B cell (primary cell): ENCODE measurements at regions not wholly inside any gene's neighbourhood (a gene's known extent, or its start where the extent isn't known, plus 50 kb on each side); places are given as distances from the start of the nearest gene placed in this dataset.

Source experiments
- ATAC-seq: fragments of 200-7000 bp; cut with Tn5 transposase; one replicate; pipeline ENCODE4 v1.10.0; 2021; ENCODE audit warnings: low read depth, mild to moderate bottlenecking, moderate number of reproducible peaks, moderate library complexity
- CTCF ChIA-PET: fragments of 350-600 bp; sonication (Branson Sonifier 250); formaldehyde crosslinking; loops from one replicate; lab custom pipeline; 2021; ENCODE audit warnings: antibody characterized with exemption, inconsistent platforms; lab: Charles Lee
- POLR2A ChIA-PET: fragments of 350-600 bp; sonication (Branson Sonifier 250); formaldehyde crosslinking; loops from one replicate; lab custom pipeline; 2021; ENCODE audit warnings: antibody characterized with exemption; lab: Charles Lee
- DNase-seq: peaks from one replicate; pipeline ENCODE4 v3.0.0; 2013
- H2AFZ ChIP-seq: 2 replicates; pipeline ENCODE4 v1.6.1; 2012; ENCODE audit warnings: mild to moderate bottlenecking, low read depth, low read length; ENCODE audit not compliant: insufficient read depth, poor library complexity, severe bottlenecking
- H3K27ac ChIP-seq, 2 donors: 1 replicate in 1 of 2; 2 replicates in 1 of 2; pipeline ENCODE4 v1.5.1; 2012 to 2013; ENCODE audit warnings: low read length in 2 of 2, mild to moderate bottlenecking in 2 of 2, moderate library complexity in 1 of 2
- H3K27me3 ChIP-seq, 4 experiments: fragments of 200-600 bp in 1 of 4; sonication (generic) in 1 of 4; replicated peaks in 1 of 4; 1 replicate in 2 of 4; 2 replicates in 2 of 4; pipeline versions ENCODE4 v1.6.1 to v1.7.0; 2013 to 2016; ENCODE audit warnings: low read length in 3 of 4, mild to moderate bottlenecking in 2 of 4, mixed read lengths in 1 of 4, moderate library complexity in 1 of 4; ENCODE audit not compliant: insufficient read depth in 4 of 4, control insufficient read depth in 3 of 4; ENCODE audit errors: control extremely low read depth in 1 of 4
- H3K36me3 ChIP-seq, 2 experiments: replicated peaks in 1 of 2; 1 replicate in 1 of 2; 2 replicates in 1 of 2; pipeline versions ENCODE4 v1.6.1 to v1.7.1; 2013; ENCODE audit warnings: low read length in 1 of 2; ENCODE audit not compliant: insufficient read depth in 2 of 2, control insufficient read depth in 1 of 2; ENCODE audit errors: control extremely low read depth in 1 of 2, extremely low read depth in 1 of 2
- H3K4me1 ChIP-seq, 2 donors: fragments of 200-600 bp in 1 of 2; sonication (generic) in 1 of 2; 1 replicate in 1 of 2; 2 replicates in 1 of 2; pipeline versions ENCODE4 v1.5.1 to v1.6.1; 2013 to 2017; ENCODE audit warnings: low read length in 2 of 2; ENCODE audit not compliant: control insufficient read depth in 2 of 2, insufficient read depth in 2 of 2
- H3K4me2 ChIP-seq: replicated peaks from 2 replicates; pipeline ENCODE3; 2012; ENCODE audit warnings: mild to moderate bottlenecking, low read depth, low read length; ENCODE audit not compliant: poor library complexity, severe bottlenecking
- H3K4me3 ChIP-seq, 5 experiments: fragments of 200-600 bp in 1 of 5; sonication (generic) in 1 of 5; 1 replicate in 3 of 5; 2 replicates in 2 of 5; pipeline versions ENCODE4 v1.5.1 to v1.7.0; 2011 to 2016; ENCODE audit warnings: low read length in 4 of 5, mild to moderate bottlenecking in 4 of 5, low read depth in 2 of 5, control low read depth in 1 of 5, moderate library complexity in 1 of 5; ENCODE audit not compliant: insufficient read depth in 1 of 5; ENCODE audit errors: control extremely low read depth in 1 of 5, extremely low read depth in 1 of 5
- H3K79me2 ChIP-seq: fragments of 200-600 bp; sonication (generic); one replicate; pipeline ENCODE4 v1.6.0; 2016; ENCODE audit warnings: low read length; ENCODE audit not compliant: control insufficient read depth, insufficient read depth
- H3K9ac ChIP-seq: fragments of 200-600 bp; sonication (generic); 2 replicates; pipeline ENCODE4 v1.6.1; 2017; ENCODE audit warnings: mild to moderate bottlenecking, low read length, moderate library complexity
- H3K9me3 ChIP-seq, 3 donors: one replicate each; pipeline versions ENCODE4 v1.6.1 to v1.7.1; 2013; ENCODE audit warnings: low read length in 2 of 3; ENCODE audit not compliant: control insufficient read depth in 2 of 3, insufficient read depth in 1 of 3; ENCODE audit errors: control extremely low read depth in 1 of 3
- H4K20me1 ChIP-seq: 2 replicates; pipeline ENCODE4 v1.6.0; 2012; ENCODE audit warnings: mild to moderate bottlenecking, low read length; ENCODE audit not compliant: insufficient read depth, control insufficient read depth, poor library complexity, severe bottlenecking
- H3K27ac Mint-ChIP-seq: one replicate; pipeline ENCODE4 v1.8.0; 2021; ENCODE audit warnings: mixed read lengths
- H3K27me3 Mint-ChIP-seq: one replicate; pipeline ENCODE4 v1.8.0; 2021; ENCODE audit warnings: mixed read lengths
- H3K4me1 Mint-ChIP-seq: one replicate; pipeline ENCODE4 v1.8.0; 2021; ENCODE audit warnings: mixed read lengths
- H3K4me3 Mint-ChIP-seq: one replicate; pipeline ENCODE4 v1.8.0; 2021; ENCODE audit warnings: mixed read lengths
- H3K9me3 Mint-ChIP-seq: one replicate; pipeline ENCODE4 v1.8.0; 2022; ENCODE audit warnings: mixed read lengths; ENCODE audit not compliant: insufficient read depth
- CTCF ChIP-seq: fragments of 200-600 bp; IDR thresholded peaks from one replicate; pipeline ENCODE4 v1.8.0; 2022; ENCODE audit warnings: antibody characterized with exemption, mild to moderate bottlenecking
- EZH2 ChIP-seq: IDR thresholded peaks from 2 replicates; pipeline ENCODE4 v1.6.1; 2012; ENCODE audit warnings: borderline replicate concordance, low read depth, mild to moderate bottlenecking, moderate library complexity, low read length; ENCODE audit not compliant: insufficient read depth, poor library complexity, severe bottlenecking
- whole genome bisulfite sequencing: methylation state at CpG from one replicate; pipeline ENCODE4 v1.1.5; 2013; ENCODE audit warnings: missing lambda C conversion rate; ENCODE audit not compliant: insufficient coverage; 5-methylcytosine and 5-hydroxymethylcytosine counted together
- intact Hi-C: fragments of 100-400 bp; cut with micrococcal nuclease; formaldehyde crosslinking; loops from one replicate; pipeline ENCODE4 v1.10.0; 2022

- 20% methylated on average over 1 of the region's 1 CpG for WGBS
- ChIA-PET CTCF (no interaction called here), POLR2A (no interaction called here)
- Histone ChIP-seq H3K27ac (no peak overlapping the region), H3K4me3 (no peak overlapping the region), H3K4me1 (no peaks in the 10 kb centered on the region), H3K9ac (no peak overlapping the region), H3K79me2 (no peaks in the 10 kb centered on the region), H4K20me1 (no peaks in the 10 kb centered on the region), H3K4me2 (no peak overlapping the region), H3K27me3 (no peaks in the 10 kb centered on the region), H2AFZ (no peak overlapping the region), H3K36me3 (no peaks in the 10 kb centered on the region), H3K9me3 (peaks cover 0 to 1% (median 0%) of the 10 kb centered on the region in 3 donors)
- H3K4me3 Mint-ChIP-seq = no peak overlapping the region
- H3K9me3 Mint-ChIP-seq = no peaks in the 10 kb centered on the region
- TF ChIP-seq CTCF (no peak), EZH2 (no peak)
- no peaks in the 10 kb centered on the region for H3K4me1 Mint-ChIP-seq
- no peak for DNase-seq
- H3K27me3 Mint-ChIP-seq = peaks cover 4% of the 10 kb centered on the region
- no peak overlapping the region for H3K27ac Mint-ChIP-seq
- no peak for ATAC-seq
- intact Hi-C loops = no loop called here
These were observed 200.6 kb downstream of the SEMA6D start for GRCh38 chr15:47917881-47918280.

GRCh38 chr15:47918877-47919276, 201.6 kb downstream of the SEMA6D start:
- 100% methylated on average over 2 of the region's 3 CpGs for WGBS
- POLR2A ChIA-PET = no interaction called here
- no peaks in the 10 kb centered on the region for H4K20me1 ChIP-seq

More at GRCh38 chr15:47918877-47919276, 201.6 kb downstream of the SEMA6D start:
- peaks cover 4% of the 10 kb centered on the region for H3K27me3 Mint-ChIP-seq
- TF ChIP-seq CTCF (no peak), EZH2 (no peak)
- Histone ChIP-seq H3K9ac (no peak overlapping the region), H2AFZ (no peak overlapping the region), H3K4me2 (no peak overlapping the region), H3K27me3 (no peaks in the 10 kb centered on the region), H3K36me3 (no peaks in the 10 kb centered on the region), H3K4me3 (no peak overlapping the region), H3K27ac (no peak overlapping the region), H3K79me2 (no peaks in the 10 kb centered on the region), H3K4me1 (no peaks in the 10 kb centered on the region), H3K9me3 (peaks cover 0 to 1% (median 0%) of the 10 kb centered on the region in 3 donors)
- CTCF ChIA-PET = no interaction called here
- H3K4me3 Mint-ChIP-seq = no peak overlapping the region
- H3K9me3 Mint-ChIP-seq = no peaks in the 10 kb centered on the region
- DNase-seq (no peak), ATAC-seq (no peak)
- intact Hi-C loops = no loop called here
- H3K27ac Mint-ChIP-seq = no peak overlapping the region
- H3K4me1 Mint-ChIP-seq = no peaks in the 10 kb centered on the region
